Loucy (cell line): ENCODE measurements at regions not wholly inside any gene's neighbourhood (a gene's known extent, or its start where the extent isn't known, plus 50 kb on each side); places are given as distances from the start of the nearest gene placed in this dataset.

Experiments
- H2AFZ ChIP-seq: fragments of 200-600 bp; sonication (generic); 2 replicates; pipeline ENCODE4 v1.6.0; 2016; ENCODE audit warnings: antibody characterized with exemption, mild to moderate bottlenecking, low read length, moderate library complexity
- H3F3A ChIP-seq: fragments of 200-600 bp; 2 replicates; pipeline ENCODE4 v1.6.0; 2016; ENCODE audit warnings: antibody characterized with exemption, low read depth, mild to moderate bottlenecking
- H3K27me3 ChIP-seq: fragments of 200-600 bp; sonication (generic); 2 replicates; pipeline ENCODE4 v1.6.1; 2014; ENCODE audit warnings: low read length, mild to moderate bottlenecking; ENCODE audit not compliant: insufficient read depth, poor library complexity, severe bottlenecking
- H3K36me3 ChIP-seq: fragments of 200-600 bp; sonication (generic); 2 replicates; pipeline ENCODE4 v1.6.1; 2016; ENCODE audit warnings: low read length; ENCODE audit not compliant: insufficient read depth
- H3K4me1 ChIP-seq: fragments of 200-600 bp; sonication (generic); 2 replicates; pipeline ENCODE4 v1.5.1; 2014; ENCODE audit warnings: low read length, mild to moderate bottlenecking; ENCODE audit not compliant: insufficient read depth, poor library complexity, severe bottlenecking
- H3K4me2 ChIP-seq: fragments of 200-600 bp; sonication (generic); 2 replicates; pipeline ENCODE4 v1.6.0; 2014; ENCODE audit warnings: antibody characterized with exemption, low read length, low read depth, mild to moderate bottlenecking; ENCODE audit not compliant: poor library complexity, severe bottlenecking
- H3K4me3 ChIP-seq: fragments of 200-600 bp; sonication (generic); 2 replicates; pipeline ENCODE4 v1.5.1; 2014; ENCODE audit warnings: low read length, mild to moderate bottlenecking, mixed read lengths; ENCODE audit not compliant: poor library complexity, severe bottlenecking
- H3K79me2 ChIP-seq: fragments of 200-600 bp; sonication (generic); 2 replicates; pipeline ENCODE4 v1.6.1; 2014; ENCODE audit warnings: low read length; ENCODE audit not compliant: insufficient read depth
- H3K9ac ChIP-seq: fragments of 200-600 bp; sonication (generic); 2 replicates; pipeline ENCODE4 v1.6.0; 2014; ENCODE audit warnings: mild to moderate bottlenecking, low read depth, low read length, moderate library complexity; ENCODE audit not compliant: poor library complexity, severe bottlenecking
- H3K9me2 ChIP-seq: fragments of 200-600 bp; sonication (generic); replicated peaks from 2 replicates; pipeline ENCODE4 v1.6.1; 2016; ENCODE audit warnings: low read depth, low read length, mixed read lengths
- H3K9me3 ChIP-seq: fragments of 200-600 bp; sonication (generic); 2 replicates; pipeline ENCODE4 v1.6.1; 2014; ENCODE audit warnings: mild to moderate bottlenecking, antibody characterized with exemption, low read length, low read depth; ENCODE audit not compliant: insufficient read depth
- H4K20me1 ChIP-seq: fragments of 200-600 bp; sonication (generic); 2 replicates; pipeline ENCODE4 v1.6.0; 2014; ENCODE audit warnings: antibody characterized with exemption, low read length, mild to moderate bottlenecking; ENCODE audit not compliant: insufficient read depth, poor library complexity, severe bottlenecking
- EZH2phosphoT487 ChIP-seq: fragments of 200-600 bp; IDR thresholded peaks from 2 replicates; pipeline ENCODE4 v1.6.1; 2018; ENCODE audit warnings: antibody characterized with exemption, mild to moderate bottlenecking, moderate library complexity, borderline replicate concordance
- TF ChIP-seq, protein P1 (sequence below): fragments of 200-600 bp; sonication (generic); conservative IDR thresholded peaks from 2 replicates; pipeline ENCODE4 v1.5.1; 2014; ENCODE audit warnings: mild to moderate bottlenecking, antibody characterized with exemption, low read length

DNA sequence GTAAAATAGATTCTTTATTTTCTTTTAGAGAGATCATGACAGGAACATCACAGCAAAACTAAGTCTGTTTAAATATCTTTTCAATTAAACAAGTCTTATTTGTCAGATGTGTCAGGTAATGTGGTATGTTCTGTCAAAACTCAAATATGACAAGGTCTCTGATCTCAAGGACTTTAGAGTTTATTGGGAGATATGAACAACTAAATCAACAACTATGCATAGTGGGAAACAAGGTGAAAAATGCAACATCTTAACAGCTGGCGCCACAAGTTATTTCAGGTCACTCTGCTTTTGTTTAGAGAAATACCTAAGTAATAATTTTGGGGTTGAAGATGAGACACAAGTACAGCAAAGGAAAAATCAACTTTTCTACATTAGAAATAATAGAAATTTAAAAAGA is 779.4 kb upstream of the ADGRL4 start:
- TF ChIP-seq EZH2phosphoT487: no peak
- TF ChIP-seq, protein P1, sequence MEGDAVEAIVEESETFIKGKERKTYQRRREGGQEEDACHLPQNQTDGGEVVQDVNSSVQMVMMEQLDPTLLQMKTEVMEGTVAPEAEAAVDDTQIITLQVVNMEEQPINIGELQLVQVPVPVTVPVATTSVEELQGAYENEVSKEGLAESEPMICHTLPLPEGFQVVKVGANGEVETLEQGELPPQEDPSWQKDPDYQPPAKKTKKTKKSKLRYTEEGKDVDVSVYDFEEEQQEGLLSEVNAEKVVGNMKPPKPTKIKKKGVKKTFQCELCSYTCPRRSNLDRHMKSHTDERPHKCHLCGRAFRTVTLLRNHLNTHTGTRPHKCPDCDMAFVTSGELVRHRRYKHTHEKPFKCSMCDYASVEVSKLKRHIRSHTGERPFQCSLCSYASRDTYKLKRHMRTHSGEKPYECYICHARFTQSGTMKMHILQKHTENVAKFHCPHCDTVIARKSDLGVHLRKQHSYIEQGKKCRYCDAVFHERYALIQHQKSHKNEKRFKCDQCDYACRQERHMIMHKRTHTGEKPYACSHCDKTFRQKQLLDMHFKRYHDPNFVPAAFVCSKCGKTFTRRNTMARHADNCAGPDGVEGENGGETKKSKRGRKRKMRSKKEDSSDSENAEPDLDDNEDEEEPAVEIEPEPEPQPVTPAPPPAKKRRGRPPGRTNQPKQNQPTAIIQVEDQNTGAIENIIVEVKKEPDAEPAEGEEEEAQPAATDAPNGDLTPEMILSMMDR: no peak
- H3F3A ChIP-seq: no peaks in the 10 kb centered on the region
- no peaks in the 10 kb centered on the region for H3K4me1 ChIP-seq
- no peak overlapping the region for H3K4me2 ChIP-seq
- H3K9ac ChIP-seq: no peak overlapping the region
- no peaks in the 10 kb centered on the region for H3K27me3 ChIP-seq
- no peaks in the 10 kb centered on the region for H3K36me3 ChIP-seq
- no peaks in the 10 kb centered on the region for H3K79me2 ChIP-seq
- no peak overlapping the region for H3K4me3 ChIP-seq
- no peaks in the 10 kb centered on the region for H3K9me3 ChIP-seq
- no peak overlapping the region for H2AFZ ChIP-seq
- H4K20me1 ChIP-seq: no peaks in the 10 kb centered on the region
- H3K9me2 ChIP-seq: no peaks in the 10 kb centered on the region

DNA sequence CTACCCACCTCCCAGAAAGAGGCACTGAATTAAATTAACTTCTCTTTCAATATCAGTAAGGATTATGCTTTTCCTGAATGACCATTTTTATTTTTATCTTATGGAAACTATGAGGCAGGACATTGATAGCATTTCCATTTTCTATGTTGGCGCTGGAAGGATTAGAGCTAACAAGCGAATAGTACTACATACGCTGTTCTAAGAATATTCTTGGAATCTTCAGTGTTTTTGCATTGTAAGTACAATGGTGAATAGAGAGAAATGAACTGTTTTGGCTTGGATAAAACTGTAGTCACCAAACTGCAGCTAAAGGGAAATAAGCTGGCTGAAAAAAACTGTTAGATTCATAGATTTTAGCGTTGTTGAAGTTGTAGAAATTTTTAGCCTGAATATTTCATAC is 779.0 kb upstream of the ADGRL4 start:
- no peaks in the 10 kb centered on the region for H3F3A ChIP-seq
- H3K4me2 ChIP-seq: no peak overlapping the region
- TF ChIP-seq, protein P1: no peak
- no peak for TF ChIP-seq EZH2phosphoT487
- no peaks in the 10 kb centered on the region for H3K27me3 ChIP-seq
- H3K9me3 ChIP-seq: no peaks in the 10 kb centered on the region
- no peaks in the 10 kb centered on the region for H3K9me2 ChIP-seq
- H2AFZ ChIP-seq: no peak overlapping the region
- no peak overlapping the region for H3K4me3 ChIP-seq
- no peaks in the 10 kb centered on the region for H3K79me2 ChIP-seq
- H4K20me1 ChIP-seq: no peaks in the 10 kb centered on the region
- no peaks in the 10 kb centered on the region for H3K36me3 ChIP-seq
- H3K9ac ChIP-seq: no peak overlapping the region
- H3K4me1 ChIP-seq: no peaks in the 10 kb centered on the region

DNA sequence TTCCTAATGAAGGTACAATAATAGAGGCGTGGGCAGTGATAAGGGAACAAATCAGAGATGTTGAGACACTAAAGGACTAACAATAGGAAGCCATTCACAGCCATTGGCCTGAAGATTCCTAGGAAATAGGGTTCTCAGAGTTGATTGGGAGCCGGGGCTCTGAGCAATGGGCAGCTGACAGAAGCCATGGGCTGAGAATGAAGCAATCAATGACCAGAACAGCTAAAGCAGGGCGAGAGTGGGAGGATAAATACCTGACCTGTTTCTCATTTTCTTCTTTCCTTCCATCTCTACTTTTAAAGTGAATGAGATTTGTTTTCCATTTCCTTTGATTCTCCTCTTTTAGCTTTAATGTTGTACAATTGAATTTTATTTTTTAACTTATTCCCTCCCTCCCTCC is 774.7 kb upstream of the ADGRL4 start:
- Histone ChIP-seq H3K27me3 (no peaks in the 10 kb centered on the region), H4K20me1 (no peaks in the 10 kb centered on the region), H3F3A (no peaks in the 10 kb centered on the region), H3K4me3 (no peak overlapping the region), H3K79me2 (no peaks in the 10 kb centered on the region), H3K9me3 (no peaks in the 10 kb centered on the region), H2AFZ (no peak overlapping the region), H3K9ac (no peak overlapping the region), H3K4me1 (no peaks in the 10 kb centered on the region), H3K36me3 (no peaks in the 10 kb centered on the region), H3K9me2 (no peaks in the 10 kb centered on the region), H3K4me2 (no peak overlapping the region)
- TF ChIP-seq EZH2phosphoT487: no peak
- TF ChIP-seq, protein P1: no peak
